Mesothelial cell of epicardium (in vitro differentiated cells): ENCODE measurements at regions not wholly inside any gene's neighbourhood (a gene's known extent, or its start where the extent isn't known, plus 50 kb on each side); places are given as distances from the start of the nearest gene placed in this dataset.

ENCODE experiments used
- DNase-seq, 2 experiments: peaks; one replicate each; pipeline ENCODE4 v3.0.0; 2021; ENCODE audit warnings: low spot score in 2 of 2; ENCODE audit not compliant: unreplicated experiment in 2 of 2
- H3K27ac Mint-ChIP-seq: 2 replicates; pipeline ENCODE4 v1.8.0; 2021; ENCODE audit warnings: mixed read lengths
- H3K27me3 Mint-ChIP-seq: 2 replicates; pipeline ENCODE4 v1.8.0; 2021; ENCODE audit warnings: low read depth, mixed read lengths
- H3K36me3 Mint-ChIP-seq: 2 replicates; pipeline ENCODE4 v1.8.0; 2021; ENCODE audit warnings: mixed read lengths
- H3K4me1 Mint-ChIP-seq: 2 replicates; pipeline ENCODE4 v1.8.0; 2021; ENCODE audit warnings: mixed read lengths
- H3K4me3 Mint-ChIP-seq: 2 replicates; pipeline ENCODE4 v1.8.0; 2021; ENCODE audit warnings: mild to moderate bottlenecking, moderate library complexity, mixed read lengths
- H3K9me3 Mint-ChIP-seq: 2 replicates; pipeline ENCODE4 v1.8.0; 2021; ENCODE audit warnings: mixed read lengths
- TF ChIP-seq, protein P1 (sequence below): fragments of 200-600 bp; sonication (generic); IDR thresholded peaks from one replicate; pipeline ENCODE4 v1.5.0; 2021; ENCODE audit warnings: antibody characterized with exemption; ENCODE audit not compliant: unreplicated experiment

DNA sequence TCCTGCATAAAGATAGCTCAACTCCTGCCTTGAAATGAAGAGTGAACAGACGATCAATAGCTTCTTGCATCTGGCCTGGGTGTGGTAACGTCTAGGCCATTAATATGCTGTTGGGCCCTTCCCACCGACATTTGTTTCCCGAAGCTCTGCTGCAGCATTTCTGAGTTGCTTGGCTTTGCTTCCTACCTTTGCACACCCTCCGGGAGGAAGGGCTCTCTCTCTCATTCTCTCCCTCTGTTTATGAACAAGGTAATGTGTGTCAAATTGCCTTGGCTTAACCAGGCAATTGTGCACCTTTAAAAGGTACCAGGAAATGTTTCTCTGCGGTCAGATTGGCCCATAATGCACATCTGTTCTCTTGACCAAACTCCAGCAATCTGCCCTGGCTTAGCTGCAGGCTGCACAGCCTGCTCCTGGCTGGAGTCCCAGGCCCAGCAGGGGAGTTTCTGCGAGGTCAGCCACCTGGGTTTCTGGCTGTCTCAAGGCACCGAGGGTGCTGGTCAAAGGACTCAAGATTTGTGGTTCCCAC lies 223.7 kb downstream of the SNX10 start:
- Mint-ChIP-seq H3K4me3 (no peak overlapping the region), H3K9me3 (peaks cover 1% of the 10 kb centered on the region), H3K36me3 (no peaks in the 10 kb centered on the region), H3K27me3 (no peaks in the 10 kb centered on the region), H3K4me1 (peaks cover 13% of the 10 kb centered on the region), H3K27ac (no peak overlapping the region)
- DNase-seq: no peak
- TF ChIP-seq, protein P1, sequence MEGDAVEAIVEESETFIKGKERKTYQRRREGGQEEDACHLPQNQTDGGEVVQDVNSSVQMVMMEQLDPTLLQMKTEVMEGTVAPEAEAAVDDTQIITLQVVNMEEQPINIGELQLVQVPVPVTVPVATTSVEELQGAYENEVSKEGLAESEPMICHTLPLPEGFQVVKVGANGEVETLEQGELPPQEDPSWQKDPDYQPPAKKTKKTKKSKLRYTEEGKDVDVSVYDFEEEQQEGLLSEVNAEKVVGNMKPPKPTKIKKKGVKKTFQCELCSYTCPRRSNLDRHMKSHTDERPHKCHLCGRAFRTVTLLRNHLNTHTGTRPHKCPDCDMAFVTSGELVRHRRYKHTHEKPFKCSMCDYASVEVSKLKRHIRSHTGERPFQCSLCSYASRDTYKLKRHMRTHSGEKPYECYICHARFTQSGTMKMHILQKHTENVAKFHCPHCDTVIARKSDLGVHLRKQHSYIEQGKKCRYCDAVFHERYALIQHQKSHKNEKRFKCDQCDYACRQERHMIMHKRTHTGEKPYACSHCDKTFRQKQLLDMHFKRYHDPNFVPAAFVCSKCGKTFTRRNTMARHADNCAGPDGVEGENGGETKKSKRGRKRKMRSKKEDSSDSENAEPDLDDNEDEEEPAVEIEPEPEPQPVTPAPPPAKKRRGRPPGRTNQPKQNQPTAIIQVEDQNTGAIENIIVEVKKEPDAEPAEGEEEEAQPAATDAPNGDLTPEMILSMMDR: no peak

GRCh38 chr7:26520483-26520882 lies 228.8 kb downstream of the SNX10 start:
- TF ChIP-seq, protein P1: no peak

DNA sequence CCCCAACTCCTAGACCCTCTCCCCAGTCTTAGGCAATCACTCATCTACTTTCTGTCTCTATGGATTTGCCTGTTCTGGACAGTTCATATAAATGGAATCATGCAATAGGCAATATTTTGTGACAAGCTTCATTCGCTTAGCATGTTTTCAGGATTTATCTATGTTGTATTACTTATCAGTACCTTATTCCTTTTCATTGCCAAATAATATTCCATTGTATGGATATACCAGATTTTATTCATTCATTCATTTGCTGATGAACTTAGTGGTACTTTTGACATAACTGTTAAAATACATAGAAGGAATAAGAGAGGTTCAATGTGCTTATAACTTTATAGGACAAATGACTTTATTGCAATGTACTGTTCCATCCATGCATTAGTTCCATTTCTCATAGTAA lies 231.0 kb downstream of the SNX10 start:
- H3K36me3 Mint-ChIP-seq: peaks cover 6% of the 10 kb centered on the region
- peaks cover 16% of the 10 kb centered on the region for H3K4me1 Mint-ChIP-seq

More at GRCh38 chr7:26520483-26520882, 228.8 kb downstream of the SNX10 start:
- H3K27me3 Mint-ChIP-seq: no peaks in the 10 kb centered on the region
- no peak for DNase-seq
- H3K9me3 Mint-ChIP-seq: peaks cover 18% of the 10 kb centered on the region
- peaks cover 13% of the 10 kb centered on the region for H3K4me1 Mint-ChIP-seq
- peaks cover 6% of the 10 kb centered on the region for H3K36me3 Mint-ChIP-seq
- H3K4me3 Mint-ChIP-seq: no peak overlapping the region
- no peak overlapping the region for H3K27ac Mint-ChIP-seq

DNA sequence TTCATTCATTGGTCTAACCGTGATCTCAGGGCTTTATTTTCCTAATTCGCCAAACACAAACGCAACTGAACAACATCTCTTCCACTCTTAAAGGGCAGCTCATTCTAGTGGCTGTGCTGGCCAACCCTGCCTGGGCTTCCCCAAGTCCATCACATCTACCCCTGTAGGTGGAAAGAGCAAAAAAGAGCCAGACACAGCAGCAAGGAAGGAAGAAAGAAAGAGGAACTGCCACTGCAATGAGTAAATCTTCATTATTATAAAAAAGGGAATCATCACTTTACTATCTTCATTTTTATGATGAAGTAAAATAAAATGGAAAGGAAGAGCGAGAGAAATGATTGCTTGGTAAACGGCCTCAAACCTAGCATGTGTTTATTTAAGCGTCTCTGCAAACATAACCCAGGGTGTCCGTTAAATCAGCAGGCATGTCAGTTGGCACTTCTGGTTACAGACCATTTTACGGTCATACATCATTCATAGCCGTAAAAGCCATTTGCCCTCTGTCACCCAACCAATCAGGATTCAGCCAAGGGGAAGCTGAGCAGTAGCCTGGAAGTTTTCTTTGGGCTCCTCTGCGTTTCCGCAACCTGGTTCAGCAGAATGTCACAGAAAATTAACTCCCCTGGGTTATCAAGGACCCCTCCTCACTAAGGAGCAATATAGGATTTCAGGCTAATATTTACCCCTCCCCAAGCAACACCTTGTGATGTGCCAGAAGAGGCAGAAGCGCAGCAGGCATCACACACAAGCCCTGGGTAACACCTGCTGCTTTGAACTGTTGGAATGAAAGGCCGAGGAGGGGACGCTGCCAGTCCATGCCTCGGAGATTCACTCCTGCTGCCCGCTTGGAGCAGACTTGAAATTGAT lies 234.0 kb downstream of the SNX10 start:
- Mint-ChIP-seq H3K36me3 (peaks cover 6% of the 10 kb centered on the region), H3K27me3 (no peaks in the 10 kb centered on the region), H3K27ac (no peak overlapping the region), H3K9me3 (peaks cover 18% of the 10 kb centered on the region), H3K4me3 (no peak overlapping the region), H3K4me1 (peaks cover 6% of the 10 kb centered on the region)
- DNase-seq: no peak
- TF ChIP-seq, protein P1: no peak

More for the DNA sequence above, 231.0 kb downstream of the SNX10 start:
- TF ChIP-seq, protein P1: no peak
- no peak overlapping the region for H3K4me3 Mint-ChIP-seq
- H3K27ac Mint-ChIP-seq: no peak overlapping the region
- H3K9me3 Mint-ChIP-seq: peaks cover 18% of the 10 kb centered on the region
- no peaks in the 10 kb centered on the region for H3K27me3 Mint-ChIP-seq
- no peak for DNase-seq

GRCh38 chr7:26526265-26526587 lies 234.6 kb downstream of the SNX10 start:
- TF ChIP-seq, protein P1: no peak
- no peak overlapping the region for H3K4me3 Mint-ChIP-seq
- H3K9me3 Mint-ChIP-seq: peaks cover 18% of the 10 kb centered on the region
- peaks cover 6% of the 10 kb centered on the region for H3K36me3 Mint-ChIP-seq
- no peak for DNase-seq
- H3K4me1 Mint-ChIP-seq: peaks cover 10% of the 10 kb centered on the region
- no peaks in the 10 kb centered on the region for H3K27me3 Mint-ChIP-seq
- H3K27ac Mint-ChIP-seq: no peak overlapping the region
